ENCODE measurements at regions not wholly inside any gene's neighbourhood (a gene's known extent, or its start where the extent isn't known, plus 50 kb on each side); places are given as distances from the start of the nearest gene placed in this dataset.

- no peak for DNase-seq
Observed at GRCh38 chr2:780581-780980, 103.4 kb upstream of the TMEM18 start.

GRCh38 chr2:780002-780401, 102.8 kb upstream of the TMEM18 start:
- no peak for DNase-seq

- no peak for DNase-seq
Observed at GRCh38 chr2:778731-779350, 101.6 kb upstream of the TMEM18 start.

- DNase-seq = no peak
Observed at GRCh38 chr2:777546-777945, 100.3 kb upstream of the TMEM18 start.

- DNase-seq = no peak
Observed at GRCh38 chr2:777051-777450, 99.8 kb upstream of the TMEM18 start.

- no peak for DNase-seq
Observed at GRCh38 chr2:776487-776886, 99.3 kb upstream of the TMEM18 start.

GRCh38 chr2:776038-776437, 98.8 kb upstream of the TMEM18 start:
- DNase-seq = no peak

GRCh38 chr2:774436-774835, 97.2 kb upstream of the TMEM18 start:
- no peak for DNase-seq

- no peak for DNase-seq
Observed at GRCh38 chr2:773256-774160, 96.3 kb upstream of the TMEM18 start.

- no peak for DNase-seq
Observed at GRCh38 chr2:771538-771937, 94.3 kb upstream of the TMEM18 start.

GRCh38 chr2:770776-771175, 93.6 kb upstream of the TMEM18 start:
- DNase-seq = no peak

GRCh38 chr2:769771-770170, 92.6 kb upstream of the TMEM18 start:
- DNase-seq = no peak

- DNase-seq = no peak
Observed at GRCh38 chr2:768451-768850, 91.2 kb upstream of the TMEM18 start.

GRCh38 chr2:767944-768343, 90.7 kb upstream of the TMEM18 start:
- DNase-seq = no peak

- no peak for DNase-seq
Observed at GRCh38 chr2:767440-767839, 90.2 kb upstream of the TMEM18 start.

GRCh38 chr2:766255-766654, 89.0 kb upstream of the TMEM18 start:
- no peak for DNase-seq

- no peak for DNase-seq
Observed at GRCh38 chr2:765369-765768, 88.2 kb upstream of the TMEM18 start.

GRCh38 chr2:763766-764525, 86.7 kb upstream of the TMEM18 start:
- DNase-seq = no peak

- no peak for DNase-seq
Observed at GRCh38 chr2:762646-763045, 85.4 kb upstream of the TMEM18 start.

- DNase-seq = no peak
Observed at GRCh38 chr2:761384-761783, 84.2 kb upstream of the TMEM18 start.

GRCh38 chr2:760001-760400, 82.8 kb upstream of the TMEM18 start:
- no peak for DNase-seq

- no peak for DNase-seq
Observed at GRCh38 chr2:758073-758820, 81.0 kb upstream of the TMEM18 start.

- no peak for DNase-seq
Observed at GRCh38 chr2:753123-753522, 75.9 kb upstream of the TMEM18 start.
